Peyer's patch (tissue), 4 donors: ENCODE measurements at regions not wholly inside any gene's neighbourhood (a gene's known extent, or its start where the extent isn't known, plus 50 kb on each side); places are given as distances from the start of the nearest gene placed in this dataset.

Experiments used
- POLR2A ChIP-seq, 2 donors: fragments of 450-650 bp; IDR thresholded peaks; one replicate each; pipeline ENCODE4 v1.5.1; 2017; ENCODE audit warnings: antibody characterized with exemption in 2 of 2, mild to moderate bottlenecking in 2 of 2, moderate library complexity in 2 of 2
- TF ChIP-seq, protein P1 (sequence below), 6 experiments: fragments of 450-650 bp in 4 of 6; fragments of 200-600 bp in 2 of 6; sonication (generic) in 1 of 6; IDR thresholded peaks; one replicate each; pipeline ENCODE4 v1.5.1; 2017 to 2019; ENCODE audit warnings: antibody characterized with exemption in 6 of 6, mild to moderate bottlenecking in 3 of 6, moderate library complexity in 1 of 6

GRCh38 chr9:91145496-91145895, 216.2 kb downstream of the AUH start:
- TF ChIP-seq, protein P1, sequence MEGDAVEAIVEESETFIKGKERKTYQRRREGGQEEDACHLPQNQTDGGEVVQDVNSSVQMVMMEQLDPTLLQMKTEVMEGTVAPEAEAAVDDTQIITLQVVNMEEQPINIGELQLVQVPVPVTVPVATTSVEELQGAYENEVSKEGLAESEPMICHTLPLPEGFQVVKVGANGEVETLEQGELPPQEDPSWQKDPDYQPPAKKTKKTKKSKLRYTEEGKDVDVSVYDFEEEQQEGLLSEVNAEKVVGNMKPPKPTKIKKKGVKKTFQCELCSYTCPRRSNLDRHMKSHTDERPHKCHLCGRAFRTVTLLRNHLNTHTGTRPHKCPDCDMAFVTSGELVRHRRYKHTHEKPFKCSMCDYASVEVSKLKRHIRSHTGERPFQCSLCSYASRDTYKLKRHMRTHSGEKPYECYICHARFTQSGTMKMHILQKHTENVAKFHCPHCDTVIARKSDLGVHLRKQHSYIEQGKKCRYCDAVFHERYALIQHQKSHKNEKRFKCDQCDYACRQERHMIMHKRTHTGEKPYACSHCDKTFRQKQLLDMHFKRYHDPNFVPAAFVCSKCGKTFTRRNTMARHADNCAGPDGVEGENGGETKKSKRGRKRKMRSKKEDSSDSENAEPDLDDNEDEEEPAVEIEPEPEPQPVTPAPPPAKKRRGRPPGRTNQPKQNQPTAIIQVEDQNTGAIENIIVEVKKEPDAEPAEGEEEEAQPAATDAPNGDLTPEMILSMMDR (IDR thresholded peaks at IDR 0.05): no peak
- TF ChIP-seq POLR2A (IDR thresholded peaks at IDR 0.05): no peak
